Esophagus (tissue), 2 donors: ENCODE measurements at regions not wholly inside any gene's neighbourhood (a gene's known extent, or its start where the extent isn't known, plus 50 kb on each side); places are given as distances from the start of the nearest gene placed in this dataset.

Source experiments
- H3K27ac ChIP-seq, 2 donors: one replicate each; pipeline ENCODE4 v1.5.1; 2013; ENCODE audit warnings: low read depth in 2 of 2, mild to moderate bottlenecking in 2 of 2, inconsistent platforms in 1 of 2, low read length in 1 of 2, moderate library complexity in 1 of 2
- H3K27me3 ChIP-seq, 2 donors: one replicate each; pipeline ENCODE4 v1.6.1; 2013; ENCODE audit warnings: low read length in 2 of 2, control low read depth in 1 of 2, mild to moderate bottlenecking in 1 of 2; ENCODE audit not compliant: insufficient read depth in 2 of 2, control insufficient read depth in 1 of 2
- H3K36me3 ChIP-seq, 2 donors: one replicate each; pipeline ENCODE4 v1.6.1; 2013; ENCODE audit warnings: low read length in 1 of 2; ENCODE audit not compliant: control insufficient read depth in 2 of 2, insufficient read depth in 2 of 2
- H3K4me1 ChIP-seq, 2 donors: one replicate each; pipeline ENCODE4 v1.6.1; 2013; ENCODE audit warnings: low read length in 1 of 2; ENCODE audit not compliant: control insufficient read depth in 2 of 2, insufficient read depth in 2 of 2
- H3K4me3 ChIP-seq, 2 donors: one replicate each; pipeline ENCODE4 v1.5.1; 2013; ENCODE audit warnings: low read length in 2 of 2, mild to moderate bottlenecking in 2 of 2, low read depth in 1 of 2, moderate library complexity in 1 of 2
- H3K9me3 ChIP-seq, 2 donors: one replicate each; pipeline ENCODE4 v1.6.1; 2013; ENCODE audit warnings: mild to moderate bottlenecking in 2 of 2, low read depth in 1 of 2, low read length in 1 of 2, moderate library complexity in 1 of 2; ENCODE audit not compliant: control insufficient read depth in 2 of 2, insufficient read depth in 1 of 2
- WGBS, 2 donors: extraction: QIAGEN DNeasy Blood & Tissue Kit; methylation state at CpG; one replicate each; pipeline ENCODE4 v1.1.7; 2013; 5-methylcytosine and 5-hydroxymethylcytosine counted together
- donor health status: healthy with polysubstance abuse.
- donor health status: Bipolar disorder and iron deficiency.

- Histone ChIP-seq H3K27me3 (no peaks in the 10 kb centered on the region), H3K4me3 (no peak overlapping the region), H3K36me3 (no peaks in the 10 kb centered on the region), H3K9me3 (peaks cover 0 to 5% of the 10 kb centered on the region in 2 donors), H3K27ac (no peak overlapping the region), H3K4me1 (no peaks in the 10 kb centered on the region)
- 43 to 81% methylated on average over 2 of the region's 2 CpGs for WGBS, 2 donors
Measured at GRCh38 chr20:6173481-6173880, 50.7 kb upstream of the FERMT1 start.
